D721Med (cell line): ENCODE measurements at regions not wholly inside any gene's neighbourhood (a gene's known extent, or its start where the extent isn't known, plus 50 kb on each side); places are given as distances from the start of the nearest gene placed in this dataset.

Experiments
- DNase-seq: peaks from one replicate; pipeline ENCODE4 v3.0.0; 2011; ENCODE audit warnings: low spot score; ENCODE audit not compliant: insufficient read length
- FAIRE-seq: peaks from 2 replicates; lab custom pipeline; 2011; peaks lifted over from hg19 to GRCh38; lab: Jason Lieb, UNC
- TF ChIP-seq, protein P1 (sequence below): IDR thresholded peaks from 2 replicates; pipeline ENCODE4 v1.5.1; 2012; ENCODE audit warnings: mild to moderate bottlenecking, control low read depth; ENCODE audit not compliant: insufficient read depth; ENCODE audit errors: missing control alignments

GRCh38 chr7:121520911-121521310 lies 124.8 kb upstream of the FAM3C start:
- no peak for FAIRE-seq
- TF ChIP-seq, protein P1, sequence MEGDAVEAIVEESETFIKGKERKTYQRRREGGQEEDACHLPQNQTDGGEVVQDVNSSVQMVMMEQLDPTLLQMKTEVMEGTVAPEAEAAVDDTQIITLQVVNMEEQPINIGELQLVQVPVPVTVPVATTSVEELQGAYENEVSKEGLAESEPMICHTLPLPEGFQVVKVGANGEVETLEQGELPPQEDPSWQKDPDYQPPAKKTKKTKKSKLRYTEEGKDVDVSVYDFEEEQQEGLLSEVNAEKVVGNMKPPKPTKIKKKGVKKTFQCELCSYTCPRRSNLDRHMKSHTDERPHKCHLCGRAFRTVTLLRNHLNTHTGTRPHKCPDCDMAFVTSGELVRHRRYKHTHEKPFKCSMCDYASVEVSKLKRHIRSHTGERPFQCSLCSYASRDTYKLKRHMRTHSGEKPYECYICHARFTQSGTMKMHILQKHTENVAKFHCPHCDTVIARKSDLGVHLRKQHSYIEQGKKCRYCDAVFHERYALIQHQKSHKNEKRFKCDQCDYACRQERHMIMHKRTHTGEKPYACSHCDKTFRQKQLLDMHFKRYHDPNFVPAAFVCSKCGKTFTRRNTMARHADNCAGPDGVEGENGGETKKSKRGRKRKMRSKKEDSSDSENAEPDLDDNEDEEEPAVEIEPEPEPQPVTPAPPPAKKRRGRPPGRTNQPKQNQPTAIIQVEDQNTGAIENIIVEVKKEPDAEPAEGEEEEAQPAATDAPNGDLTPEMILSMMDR: no peak
- no peak for DNase-seq

- TF ChIP-seq, protein P1: no peak
- DNase-seq: no peak
Observed at GRCh38 chr7:121519548-121520521, 123.7 kb upstream of the FAM3C start.

DNA sequence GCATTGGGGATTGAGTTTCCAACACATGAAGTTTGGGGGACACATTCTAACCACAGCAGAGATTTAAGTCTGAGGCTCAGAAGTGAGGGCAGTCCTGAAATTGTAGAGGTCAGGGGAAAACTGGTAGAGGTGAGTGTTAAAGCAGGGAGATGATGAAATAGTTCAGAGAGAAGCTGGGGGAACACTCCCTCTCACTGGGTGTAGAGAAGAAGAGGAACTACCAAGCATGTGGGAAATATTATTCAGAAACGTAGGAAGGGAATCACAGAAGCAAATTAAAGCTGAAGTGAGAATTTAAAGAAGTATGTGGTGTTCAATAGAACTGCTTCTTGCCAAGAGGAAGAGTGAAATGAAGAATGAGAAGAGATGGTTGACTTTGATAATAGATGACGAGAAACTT lies 121.5 kb upstream of the FAM3C start:
- TF ChIP-seq, protein P1: no peak
- DNase-seq: no peak
- no peak for FAIRE-seq

More at GRCh38 chr7:121519548-121520521, 123.7 kb upstream of the FAM3C start:
- FAIRE-seq: no peak

GRCh38 chr7:121516821-121517220 lies 120.7 kb upstream of the FAM3C start:
- DNase-seq: no peak
- no peak for FAIRE-seq
- TF ChIP-seq, protein P1: no peak

GRCh38 chr7:121515630-121516401 lies 119.7 kb upstream of the FAM3C start:
- TF ChIP-seq, protein P1: no peak
- FAIRE-seq: no peak
- DNase-seq: no peak

- FAIRE-seq (no peak), DNase-seq (no peak)
- TF ChIP-seq, protein P1: no peak
Observed at GRCh38 chr7:121515229-121515628, 119.1 kb upstream of the FAM3C start.
